Panc1 (cell line): ENCODE measurements at regions not wholly inside any gene's neighbourhood (a gene's known extent, or its start where the extent isn't known, plus 50 kb on each side); places are given as distances from the start of the nearest gene placed in this dataset.

Source experiments
- ATAC-seq: fragments of 200-7000 bp; cut with Tn5 transposase; 2 replicates; pipeline ENCODE4 v1.9.1; 2020; ENCODE audit warnings: mild to moderate bottlenecking, moderate library complexity
- BruUV-seq: library from RNA; stranded (reverse); fragments of 400-500 nt; replicated peaks from 2 replicates; lab custom pipeline; 2021; lab: Mats Ljungman, UMichigan
- CTCF ChIA-PET: fragments of 300-600 bp; sonication (Branson Sonifier 250); formaldehyde crosslinking; loops from one replicate; lab custom pipeline; 2022; ENCODE audit warnings: antibody characterized with exemption; lab: Charles Lee
- POLR2A ChIA-PET: fragments of 300-600 bp; sonication (Branson Sonifier 250); formaldehyde crosslinking; loops from one replicate; lab custom pipeline; 2022; ENCODE audit warnings: antibody characterized with exemption; lab: Charles Lee
- DNase-seq: peaks from one replicate; pipeline ENCODE4 v3.0.0-alpha.2; 2010; ENCODE audit warnings: low read depth, low spot score
- H3K27ac ChIP-seq: 2 replicates; pipeline ENCODE4 v1.5.1; 2011; ENCODE audit warnings: mild to moderate bottlenecking, low read length, inconsistent platforms
- H3K27me3 ChIP-seq: fragments of 200-500 bp; sonication (Bioruptor generic); 2 replicates; pipeline ENCODE4 v1.6.0; 2014; ENCODE audit warnings: low read length, inconsistent platforms; ENCODE audit not compliant: control insufficient read depth, insufficient read depth
- H3K36me3 ChIP-seq: fragments of 200-500 bp; sonication (Bioruptor generic); 2 replicates; pipeline ENCODE4 v1.5.1; 2014; ENCODE audit warnings: inconsistent platforms, mild to moderate bottlenecking, low read length, moderate library complexity; ENCODE audit not compliant: control insufficient read depth, insufficient read depth
- H3K4me1 ChIP-seq: 2 replicates; pipeline ENCODE4 v1.5.1; 2011; ENCODE audit warnings: inconsistent platforms, mild to moderate bottlenecking, low read length, moderate library complexity; ENCODE audit not compliant: control insufficient read depth, insufficient read depth
- H3K4me3 ChIP-seq, 2 experiments: 2 replicates each; pipeline ENCODE4 v1.5.1; 2011 to 2012; ENCODE audit warnings: low read depth in 2 of 2, low read length in 2 of 2, mild to moderate bottlenecking in 2 of 2, inconsistent platforms in 1 of 2, moderate library complexity in 1 of 2
- H3K9me3 ChIP-seq: fragments of 200-500 bp; sonication (Bioruptor generic); 2 replicates; pipeline ENCODE4 v1.5.1; 2014; ENCODE audit warnings: low read depth, mild to moderate bottlenecking, inconsistent platforms, low read length, moderate library complexity; ENCODE audit not compliant: control insufficient read depth, insufficient read depth
- CTCF ChIP-seq: fragments of 450-650 bp; IDR thresholded peaks from 2 replicates; pipeline ENCODE4 v1.5.1; 2017; ENCODE audit warnings: mild to moderate bottlenecking
- POLR2AphosphoS5 ChIP-seq: IDR thresholded peaks from 2 replicates; pipeline ENCODE4 v1.6.1; 2012; ENCODE audit warnings: mild to moderate bottlenecking, low read depth, low read length, moderate library complexity
- REST ChIP-seq, 2 experiments: IDR thresholded peaks; 2 replicates each; pipeline ENCODE4 v1.6.1; 2011 to 2012; ENCODE audit warnings: low read depth in 2 of 2, control low read depth in 1 of 2, low read length in 1 of 2, mild to moderate bottlenecking in 1 of 2, moderate library complexity in 1 of 2; ENCODE audit not compliant: insufficient read depth in 1 of 2
- SIN3A ChIP-seq: IDR thresholded peaks from 2 replicates; pipeline ENCODE4 v1.6.1; 2012; ENCODE audit warnings: low read depth, mild to moderate bottlenecking, low read length, moderate library complexity, borderline replicate concordance; ENCODE audit not compliant: insufficient read depth
- TCF7L2 ChIP-seq: IDR thresholded peaks from 2 replicates; pipeline ENCODE4 v1.6.1; 2011; ENCODE audit warnings: mild to moderate bottlenecking, low read depth, low read length, inconsistent platforms
- in situ Hi-C: cut with HindIII; loops from 2 replicates; pipeline ENCODE4 v1.10.0; 2016; ENCODE audit warnings: low sequenced_read_pairs, low pct_unique_long_range_greater_than_20kb
- intact Hi-C: fragments of 100-400 bp; cut with micrococcal nuclease; formaldehyde crosslinking; loops from one replicate; pipeline ENCODE4 v1.10.0; 2022; ENCODE audit not compliant: unreplicated experiment

- no peaks in the 10 kb centered on the region for H3K27me3 ChIP-seq
- DNase-seq (no peak), ATAC-seq (no peak)
- H3K4me1 ChIP-seq = no peaks in the 10 kb centered on the region
- ChIA-PET CTCF (no interaction called here), POLR2A (no interaction called here)
- no TSS peak for BruUV-seq
- no peaks in the 10 kb centered on the region for H3K9me3 ChIP-seq
- TF ChIP-seq REST (IDR thresholded peaks at IDR 0.05; ENCODE audit: insufficient read depth in 1 of 2, low read depth in 2 of 2, low read length in 1 of 2) (no peak), POLR2AphosphoS5 (no peak), CTCF (no peak), TCF7L2 (no peak), SIN3A (no peak)
- intact Hi-C loops = no loop called here
- no peak overlapping the region for H3K27ac ChIP-seq
- H3K4me3 ChIP-seq = no peak overlapping the region
- in situ Hi-C loops = no loop called here
- no peaks in the 10 kb centered on the region for H3K36me3 ChIP-seq
Measured at GRCh38 chr6:167552961-167553735, 228.3 kb downstream of the TTLL2 start.

GRCh38 chr6:167553736-167554119 is 228.8 kb downstream of the TTLL2 start:
- TF ChIP-seq SIN3A (no peak), REST (IDR thresholded peaks at IDR 0.05; ENCODE audit: insufficient read depth in 1 of 2, low read depth in 2 of 2, low read length in 1 of 2) (no peak), POLR2AphosphoS5 (no peak), TCF7L2 (no peak), CTCF (no peak)
- ATAC-seq = no peak
- DNase-seq = no peak
- ChIA-PET POLR2A (no interaction called here), CTCF (no interaction called here)
- Histone ChIP-seq H3K27ac (no peak overlapping the region), H3K36me3 (no peaks in the 10 kb centered on the region), H3K4me3 (no peak overlapping the region), H3K4me1 (no peaks in the 10 kb centered on the region), H3K9me3 (no peaks in the 10 kb centered on the region), H3K27me3 (no peaks in the 10 kb centered on the region)
- intact Hi-C loops (no loop called here), in situ Hi-C loops (no loop called here)
- BruUV-seq = no TSS peak
